ENCODE measurements at regions not wholly inside any gene's neighbourhood (a gene's known extent, or its start where the extent isn't known, plus 50 kb on each side); places are given as distances from the start of the nearest gene placed in this dataset.

DNA sequence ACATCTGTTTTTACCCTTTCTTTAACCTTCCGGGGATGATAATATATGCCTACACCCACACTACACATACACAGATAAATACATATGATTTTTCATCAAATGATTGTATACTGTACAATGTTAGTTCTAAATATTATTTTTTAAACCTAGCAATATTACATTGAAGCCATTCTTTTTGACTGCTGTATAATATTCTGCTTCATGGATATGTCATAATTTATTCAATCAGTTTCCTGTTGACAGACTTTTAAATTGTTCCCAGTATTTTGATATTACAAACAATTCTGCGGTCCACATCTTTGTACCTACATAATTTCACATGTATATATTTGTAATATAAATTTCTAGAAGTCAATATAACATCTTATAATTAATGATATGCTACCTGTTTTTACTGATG, 59.0 kb upstream of the ITGB1 start:
- H4K5ac ChIP-seq (ENCODE audit: insufficient read length, low read depth, low read length): no peak overlapping the region
- H2BK12ac ChIP-seq (ENCODE audit: low read depth, low read length): no peak overlapping the region
- no peaks in the 10 kb centered on the region for H3K79me1 ChIP-seq (ENCODE audit: low read depth, low read length)
- no peak overlapping the region for H3K9ac ChIP-seq (replicated peaks in 1 of 4; ENCODE audit: extremely low read depth in 1 of 4, low read depth in 3 of 4, low read length in 3 of 4)
- H3K79me2 ChIP-seq (ENCODE audit: control insufficient read depth in 1 of 2, insufficient read depth in 2 of 2, low read length in 2 of 2): no peaks in the 10 kb centered on the region
- H2BK15ac ChIP-seq (ENCODE audit: low read length): no peak overlapping the region
- DNase-seq (ENCODE audit: low read depth in 1 of 2, low spot score in 2 of 2) (no peak), FAIRE-seq (no peak)
- H4K8ac ChIP-seq (ENCODE audit: extremely low read depth, insufficient read depth, low read length): no peak overlapping the region
- POLR2A ChIA-PET (ENCODE audit: partially characterized antibody): no interaction called here
- no peak overlapping the region for H3K4me2 ChIP-seq (ENCODE audit: insufficient read depth in 1 of 2, low read depth in 2 of 2, low read length in 2 of 2)
- no peaks in the 10 kb centered on the region for H3K27me3 ChIP-seq (replicated peaks in 1 of 4; ENCODE audit: control insufficient read depth in 3 of 4, extremely low read depth in 1 of 4, insufficient read depth in 3 of 4, low read length in 3 of 4)
- H2AFZ ChIP-seq (ENCODE audit: low read length): no peak overlapping the region
- WGBS, 2 experiments (ENCODE audit: extremely low coverage in 1 of 2, insufficient coverage in 1 of 2, insufficient read length in 1 of 2, insufficient replicate concordance in 2 of 2, low coverage in 1 of 2, low lambda C conversion rate in 2 of 2, missing lambda C conversion rate in 1 of 2): 98% methylated on average over 2 of the region's 2 CpGs; no CpG with 5 or more reads in 1 of the 2 experiments
- H4K20me1 ChIP-seq (replicated peaks in 1 of 2; ENCODE audit: control insufficient read depth in 1 of 2, insufficient read depth in 2 of 2, low read length in 2 of 2): no peaks in the 10 kb centered on the region
- H3K36me3 ChIP-seq (ENCODE audit: control insufficient read depth in 2 of 4, insufficient read depth in 4 of 4, low read length in 3 of 4): no peaks in the 10 kb centered on the region
- H3K9me3 ChIP-seq (ENCODE audit: insufficient read depth in 2 of 2, low read depth in 1 of 2, low read length in 1 of 2): no peaks in the 10 kb centered on the region
- H3K4me3 ChIP-seq (ENCODE audit: extremely low read depth in 1 of 4, insufficient read depth in 2 of 4, low read depth in 3 of 4, low read length in 4 of 4): no peak overlapping the region
- no peak overlapping the region for H2AK5ac ChIP-seq (ENCODE audit: low read depth, low read length)
- H4K91ac ChIP-seq (replicated peaks; ENCODE audit: insufficient read length, low read length): no peak overlapping the region
- no peak overlapping the region for H3K56ac ChIP-seq (replicated peaks; ENCODE audit: insufficient read length, low read depth, low read length)
- CTCF ChIA-PET (ENCODE audit: partially characterized antibody): interaction anchor here (3.0 kb wide), 1 partner anchor 8 kb away, joined by 14 read pairs; no protein-coding TSS in a partner anchor
- H3K18ac ChIP-seq (ENCODE audit: extremely low read depth, low read length): no peak overlapping the region
- no peak overlapping the region for H3K23ac ChIP-seq (ENCODE audit: insufficient read length)
- H3K4me1 ChIP-seq (replicated peaks in 1 of 4; ENCODE audit: control insufficient read depth in 3 of 4, insufficient read depth in 4 of 4, low read length in 3 of 4): no peaks in the 10 kb centered on the region
- no peak overlapping the region for H2BK20ac ChIP-seq (ENCODE audit: low read length)
- H3K14ac ChIP-seq (ENCODE audit: insufficient read length): no peak overlapping the region
- no peak overlapping the region for H3K4ac ChIP-seq (replicated peaks; ENCODE audit: insufficient read length, low read depth, low read length)
- no peak overlapping the region for H2BK5ac ChIP-seq (ENCODE audit: low read depth, low read length)
- no peak overlapping the region for H3K27ac ChIP-seq (ENCODE audit: low read depth, low read length)
- H3K23me2 ChIP-seq (ENCODE audit: low read depth, low read length): no peaks in the 10 kb centered on the region
- no peak overlapping the region for H2BK120ac ChIP-seq (replicated peaks; ENCODE audit: low read depth, low read length)
- TF ChIP-seq SP4 (IDR thresholded peaks at IDR 0.05; ENCODE audit: low read length) (no peak), CEBPB (IDR thresholded peaks at IDR 0.05; ENCODE audit: low read depth, low read length) (no peak), JUN (IDR thresholded peaks at IDR 0.05; ENCODE audit: low read depth, low read length) (no peak), KDM5A (IDR thresholded peaks at IDR 0.05; ENCODE audit: low read length) (no peak), HDAC6 (IDR thresholded peaks at IDR 0.05; ENCODE audit: low read depth, low read length) (no peak), SIX5 (IDR thresholded peaks at IDR 0.05; ENCODE audit: low read depth, low read length) (no peak), TEAD4 (IDR thresholded peaks at IDR 0.05; ENCODE audit: low read depth, low read length) (no peak), POLR2A (IDR thresholded peaks at IDR 0.05; ENCODE audit: control extremely low read depth in 1 of 2, low read depth in 2 of 2, low read length in 2 of 2) (no peak), PHF8 (conservative IDR thresholded peaks at IDR 0.05; ENCODE audit: low read depth, low read length) (no peak), SIN3A (conservative IDR thresholded peaks at IDR 0.05 in 1 of 2, IDR thresholded peaks at IDR 0.05 in 1 of 2; ENCODE audit: low read depth in 1 of 2, low read length in 2 of 2) (no peak), CHD1 (IDR thresholded peaks at IDR 0.05; ENCODE audit: low read depth, low read length) (no peak), RNF2 (IDR thresholded peaks at IDR 0.05; ENCODE audit: borderline replicate concordance, low read depth, low read length, missing control alignments, poor library complexity, severe bottlenecking) (no peak), RXRA (IDR thresholded peaks at IDR 0.05; ENCODE audit: insufficient read depth, low read depth, low read length) (no peak), TCF12 (IDR thresholded peaks at IDR 0.05; ENCODE audit: low read depth, low read length) (no peak), SP1 (IDR thresholded peaks at IDR 0.05; ENCODE audit: low read depth, low read length) (no peak), NANOG (IDR thresholded peaks at IDR 0.05; ENCODE audit: insufficient read depth, low read depth, low read length, poor library complexity, severe bottlenecking) (no peak)

Measured in H1 (cell line).